Trophoblast cell (in vitro differentiated cells and primary cell): ENCODE measurements at regions not wholly inside any gene's neighbourhood (a gene's known extent, or its start where the extent isn't known, plus 50 kb on each side); places are given as distances from the start of the nearest gene placed in this dataset.

ENCODE experiments used
- DNase-seq, 2 donors: peaks; one replicate each; pipeline ENCODE4 v3.0.0-alpha.2; 2016
- H2AFZ ChIP-seq: 2 replicates; pipeline ENCODE4 v1.6.1; 2013; ENCODE audit warnings: low read length, moderate library complexity, mild to moderate bottlenecking; ENCODE audit not compliant: insufficient read depth, poor library complexity
- H2AK5ac ChIP-seq: 2 replicates; pipeline ENCODE4 v1.6.1; 2013; ENCODE audit warnings: mild to moderate bottlenecking, low read length
- H2BK120ac ChIP-seq: 2 replicates; pipeline ENCODE4 v1.6.1; 2013; ENCODE audit warnings: low read length, mild to moderate bottlenecking, moderate library complexity; ENCODE audit not compliant: insufficient read depth, poor library complexity
- H2BK12ac ChIP-seq: 2 replicates; pipeline ENCODE4 v1.6.1; 2013; ENCODE audit warnings: mild to moderate bottlenecking, low read length, moderate library complexity
- H2BK5ac ChIP-seq: 2 replicates; pipeline ENCODE4 v1.6.1; 2013; ENCODE audit warnings: low read length, low read depth, moderate library complexity, mild to moderate bottlenecking; ENCODE audit not compliant: poor library complexity
- H3K14ac ChIP-seq: 2 replicates; pipeline ENCODE4 v1.6.1; 2013; ENCODE audit warnings: mild to moderate bottlenecking, low read length
- H3K18ac ChIP-seq: 2 replicates; pipeline ENCODE4 v1.6.1; 2013; ENCODE audit warnings: mild to moderate bottlenecking, low read length
- H3K23ac ChIP-seq: 2 replicates; pipeline ENCODE4 v1.6.1; 2013; ENCODE audit warnings: low read length
- H3K27ac ChIP-seq: 2 replicates; pipeline ENCODE4 v1.5.1; 2013; ENCODE audit warnings: low read depth, mild to moderate bottlenecking, inconsistent platforms, low read length, moderate library complexity
- H3K27me3 ChIP-seq: 2 replicates; pipeline ENCODE4 v1.6.1; 2013; ENCODE audit warnings: inconsistent platforms, mild to moderate bottlenecking, low read length, moderate library complexity; ENCODE audit not compliant: insufficient read depth
- H3K36me3 ChIP-seq, 2 experiments: 1 replicate in 1 of 2; 2 replicates in 1 of 2; pipeline ENCODE4 v1.6.1; 2013; ENCODE audit warnings: low read length in 2 of 2, mild to moderate bottlenecking in 2 of 2, moderate library complexity in 1 of 2; ENCODE audit not compliant: insufficient read depth in 2 of 2, control insufficient read depth in 1 of 2
- H3K4ac ChIP-seq: 2 replicates; pipeline ENCODE4 v1.6.1; 2013; ENCODE audit warnings: low read depth, mild to moderate bottlenecking, low read length, moderate library complexity
- H3K4me1 ChIP-seq, 2 experiments: 1 replicate in 1 of 2; 2 replicates in 1 of 2; pipeline ENCODE4 v1.6.1; 2013; ENCODE audit warnings: low read length in 2 of 2, mild to moderate bottlenecking in 2 of 2, moderate library complexity in 1 of 2; ENCODE audit not compliant: insufficient read depth in 2 of 2, control insufficient read depth in 1 of 2
- H3K4me2 ChIP-seq: 2 replicates; pipeline ENCODE4 v1.6.1; 2013; ENCODE audit warnings: inconsistent platforms, mild to moderate bottlenecking, low read length, moderate library complexity
- H3K4me3 ChIP-seq: 2 replicates; pipeline ENCODE4 v1.5.1; 2013; ENCODE audit warnings: mild to moderate bottlenecking, low read depth, low read length, inconsistent platforms
- H3K79me1 ChIP-seq: one replicate; pipeline ENCODE4 v1.6.1; 2013; ENCODE audit warnings: low read length
- H3K79me2 ChIP-seq: 2 replicates; pipeline ENCODE4 v1.6.1; 2013; ENCODE audit warnings: low read length, mild to moderate bottlenecking; ENCODE audit not compliant: control insufficient read depth, insufficient read depth, poor library complexity
- H3K9ac ChIP-seq: 2 replicates; pipeline ENCODE4 v1.6.1; 2013; ENCODE audit warnings: mild to moderate bottlenecking, low read length
- H3K9me3 ChIP-seq: 2 replicates; pipeline ENCODE4 v1.6.1; 2013; ENCODE audit warnings: low read depth, mild to moderate bottlenecking, control low read depth, inconsistent platforms, low read length; ENCODE audit not compliant: insufficient read depth
- H4K12ac ChIP-seq: 2 replicates; pipeline ENCODE4 v1.6.1; 2013; ENCODE audit warnings: low read depth, mild to moderate bottlenecking, low read length, moderate library complexity
- H4K8ac ChIP-seq: 2 replicates; pipeline ENCODE4 v1.6.1; 2013; ENCODE audit warnings: low read depth, mild to moderate bottlenecking, low read length, moderate library complexity
- H4K91ac ChIP-seq: one replicate; pipeline ENCODE4 v1.6.1; 2013; ENCODE audit warnings: low read depth, mild to moderate bottlenecking, low read length, moderate library complexity
- WGBS: extraction: QIAGEN DNeasy Blood & Tissue Kit; methylation state at CpG from one replicate; pipeline ENCODE4 v1.1.7; 2013; ENCODE audit warnings: missing lambda C conversion rate; ENCODE audit not compliant: insufficient read length, insufficient coverage; ENCODE audit errors: extremely low coverage; 5-methylcytosine and 5-hydroxymethylcytosine counted together

GRCh38 chr13:107005577-107005976 lies 437.6 kb upstream of the ARGLU1 start:
- H4K91ac ChIP-seq = no peak overlapping the region
- no peak overlapping the region for H3K18ac ChIP-seq

GRCh38 chr13:107003911-107004310 lies 436.0 kb upstream of the ARGLU1 start:
- no peak overlapping the region for H4K91ac ChIP-seq
- H3K9ac ChIP-seq = no peak overlapping the region
- no peak for DNase-seq
- no peak overlapping the region for H3K23ac ChIP-seq
- no peaks in the 10 kb centered on the region for H3K27me3 ChIP-seq
- H2AK5ac ChIP-seq = no peak overlapping the region
- H3K4me2 ChIP-seq = no peak overlapping the region
- H3K18ac ChIP-seq = no peak overlapping the region
- no CpG with 5 or more reads among the region's 3 CpGs for WGBS
- no peak overlapping the region for H4K8ac ChIP-seq
- H3K14ac ChIP-seq = no peak overlapping the region
- H3K27ac ChIP-seq = no peak overlapping the region
- H2BK5ac ChIP-seq = no peak overlapping the region
- H4K12ac ChIP-seq = no peak overlapping the region
- no peaks in the 10 kb centered on the region for H3K36me3 ChIP-seq
- no peaks in the 10 kb centered on the region for H3K79me1 ChIP-seq
- no peaks in the 10 kb centered on the region for H3K4me1 ChIP-seq
- H3K9me3 ChIP-seq = no peaks in the 10 kb centered on the region
- H2BK120ac ChIP-seq = no peak overlapping the region
- H2BK12ac ChIP-seq = no peak overlapping the region
- H2AFZ ChIP-seq = no peak overlapping the region
- H3K4ac ChIP-seq = no peak overlapping the region
- no peak overlapping the region for H3K4me3 ChIP-seq
- H3K79me2 ChIP-seq = no peaks in the 10 kb centered on the region

More at GRCh38 chr13:107005577-107005976, 437.6 kb upstream of the ARGLU1 start:
- Histone ChIP-seq H3K4me2 (no peak overlapping the region), H3K14ac (no peak overlapping the region), H3K9ac (no peak overlapping the region), H2BK12ac (no peak overlapping the region), H3K9me3 (no peaks in the 10 kb centered on the region), H3K23ac (no peak overlapping the region), H3K79me1 (no peaks in the 10 kb centered on the region), H3K27me3 (no peaks in the 10 kb centered on the region), H2AK5ac (no peak overlapping the region), H3K79me2 (no peaks in the 10 kb centered on the region), H2BK5ac (no peak overlapping the region), H4K8ac (no peak overlapping the region), H3K4me3 (no peak overlapping the region), H3K4me1 (no peaks in the 10 kb centered on the region), H2AFZ (no peak overlapping the region), H4K12ac (no peak overlapping the region), H2BK120ac (no peak overlapping the region), H3K27ac (no peak overlapping the region), H3K36me3 (no peaks in the 10 kb centered on the region), H3K4ac (no peak overlapping the region)
- WGBS = no CpG with 5 or more reads among the region's 4 CpGs
- no peak for DNase-seq

GRCh38 chr13:106998664-106999063 lies 430.7 kb upstream of the ARGLU1 start:
- no peaks in the 10 kb centered on the region for H3K9me3 ChIP-seq
- no peak for DNase-seq
- H3K4me1 ChIP-seq = no peaks in the 10 kb centered on the region
- H3K27me3 ChIP-seq = no peaks in the 10 kb centered on the region
- no peak overlapping the region for H2BK120ac ChIP-seq
- no peak overlapping the region for H3K23ac ChIP-seq
- H3K79me1 ChIP-seq = no peaks in the 10 kb centered on the region
- no peak overlapping the region for H2BK5ac ChIP-seq
- WGBS = no CpG with 5 or more reads among the region's 5 CpGs
- no peak overlapping the region for H3K14ac ChIP-seq
- H3K18ac ChIP-seq = no peak overlapping the region
- H4K91ac ChIP-seq = no peak overlapping the region
- no peaks in the 10 kb centered on the region for H3K79me2 ChIP-seq
- no peak overlapping the region for H3K27ac ChIP-seq
- H2AK5ac ChIP-seq = no peak overlapping the region
- H2AFZ ChIP-seq = no peak overlapping the region
- H4K12ac ChIP-seq = no peak overlapping the region
- no peak overlapping the region for H4K8ac ChIP-seq
- H2BK12ac ChIP-seq = no peak overlapping the region
- H3K4me3 ChIP-seq = no peak overlapping the region
- H3K4me2 ChIP-seq = no peak overlapping the region
- no peak overlapping the region for H3K4ac ChIP-seq
- H3K9ac ChIP-seq = no peak overlapping the region
- no peaks in the 10 kb centered on the region for H3K36me3 ChIP-seq

DNA sequence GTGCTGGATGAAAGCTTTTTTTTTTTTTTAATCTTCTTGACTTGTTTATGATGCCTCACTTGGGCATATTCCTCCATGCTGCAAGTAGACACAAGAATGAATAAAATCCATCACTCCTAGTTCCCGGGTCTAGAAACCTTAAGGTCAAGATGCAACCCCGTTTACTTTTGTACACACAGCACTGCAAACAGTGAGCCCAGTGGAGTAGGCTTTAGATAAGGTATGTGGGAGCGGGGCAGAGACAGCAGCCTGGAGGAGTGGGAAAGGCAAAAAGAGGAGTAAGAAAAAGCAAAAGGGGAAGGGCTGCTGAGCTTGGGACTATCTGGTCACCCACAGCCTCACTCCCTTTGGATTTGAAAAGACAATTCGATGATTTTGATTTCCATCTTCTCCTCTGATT lies 429.8 kb upstream of the ARGLU1 start:
- H3K79me2 ChIP-seq = no peaks in the 10 kb centered on the region
- no peak overlapping the region for H4K8ac ChIP-seq
- H2BK5ac ChIP-seq = no peak overlapping the region
- DNase-seq = no peak
- no CpG with 5 or more reads among the region's 4 CpGs for WGBS
- no peak overlapping the region for H2AFZ ChIP-seq
- H2BK12ac ChIP-seq = no peak overlapping the region
- no peak overlapping the region for H3K4me2 ChIP-seq
- H3K27ac ChIP-seq = no peak overlapping the region
- H2AK5ac ChIP-seq = no peak overlapping the region
- no peak overlapping the region for H2BK120ac ChIP-seq
- no peak overlapping the region for H3K9ac ChIP-seq
- no peak overlapping the region for H3K23ac ChIP-seq
- H3K9me3 ChIP-seq = no peaks in the 10 kb centered on the region
- H4K91ac ChIP-seq = no peak overlapping the region
- no peak overlapping the region for H3K18ac ChIP-seq
- H4K12ac ChIP-seq = no peak overlapping the region
- H3K79me1 ChIP-seq = no peaks in the 10 kb centered on the region
- no peaks in the 10 kb centered on the region for H3K27me3 ChIP-seq
- no peak overlapping the region for H3K4me3 ChIP-seq
- no peak overlapping the region for H3K14ac ChIP-seq
- no peaks in the 10 kb centered on the region for H3K4me1 ChIP-seq
- no peaks in the 10 kb centered on the region for H3K36me3 ChIP-seq
- no peak overlapping the region for H3K4ac ChIP-seq
